ENCODE measurements at regions not wholly inside any gene's neighbourhood (a gene's known extent, or its start where the extent isn't known, plus 50 kb on each side); places are given as distances from the start of the nearest gene placed in this dataset.

GRCh38 chr13:91031508-91031907 is 316.0 kb upstream of the MIR17HG start:
- TF ChIP-seq USF1 (CRISPR knock-in tag; IDR thresholded peaks at IDR 0.05) (no peak), CTCF (IDR thresholded peaks at IDR 0.05) (0 out of 2 replicates have a peak, but pooled peaks have one; percentile 4), ATF2 (CRISPR knock-in tag; IDR thresholded peaks at IDR 0.05; ENCODE audit: borderline replicate concordance, low read depth) (no peak), ELF4 (CRISPR knock-in tag; IDR thresholded peaks at IDR 0.05; ENCODE audit: low read depth) (no peak), NR3C1 (CRISPR knock-in tag; conservative IDR thresholded peaks at IDR 0.05; ENCODE audit: low read depth) (no peak), ZNF121 (CRISPR knock-in tag; IDR thresholded peaks at IDR 0.05) (no peak), HMGXB4 (CRISPR knock-in tag; IDR thresholded peaks at IDR 0.05) (no peak), ATF1 (CRISPR knock-in tag; IDR thresholded peaks at IDR 0.05) (no peak), TCF7 (CRISPR knock-in tag; IDR thresholded peaks at IDR 0.05; ENCODE audit: low read depth) (no peak), NR1H2 (CRISPR knock-in tag; IDR thresholded peaks at IDR 0.05) (no peak), MAX (CRISPR knock-in tag; IDR thresholded peaks at IDR 0.05) (no peak), NFE2L1 (CRISPR knock-in tag; IDR thresholded peaks at IDR 0.05) (no peak), OVOL2 (CRISPR knock-in tag; IDR thresholded peaks at IDR 0.05; ENCODE audit: borderline replicate concordance) (no peak)
